Mesothelial cell of epicardium (in vitro differentiated cells): ENCODE measurements at regions not wholly inside any gene's neighbourhood (a gene's known extent, or its start where the extent isn't known, plus 50 kb on each side); places are given as distances from the start of the nearest gene placed in this dataset.

ENCODE experiments used
- DNase-seq, 2 experiments: peaks; one replicate each; pipeline ENCODE4 v3.0.0; 2021; ENCODE audit warnings: low spot score in 2 of 2; ENCODE audit not compliant: unreplicated experiment in 2 of 2
- H3K27ac Mint-ChIP-seq: 2 replicates; pipeline ENCODE4 v1.8.0; 2021; ENCODE audit warnings: mixed read lengths
- H3K27me3 Mint-ChIP-seq: 2 replicates; pipeline ENCODE4 v1.8.0; 2021; ENCODE audit warnings: low read depth, mixed read lengths
- H3K36me3 Mint-ChIP-seq: 2 replicates; pipeline ENCODE4 v1.8.0; 2021; ENCODE audit warnings: mixed read lengths
- H3K4me1 Mint-ChIP-seq: 2 replicates; pipeline ENCODE4 v1.8.0; 2021; ENCODE audit warnings: mixed read lengths
- H3K4me3 Mint-ChIP-seq: 2 replicates; pipeline ENCODE4 v1.8.0; 2021; ENCODE audit warnings: mild to moderate bottlenecking, moderate library complexity, mixed read lengths
- H3K9me3 Mint-ChIP-seq: 2 replicates; pipeline ENCODE4 v1.8.0; 2021; ENCODE audit warnings: mixed read lengths
- CTCF ChIP-seq: fragments of 200-600 bp; sonication (generic); IDR thresholded peaks from one replicate; pipeline ENCODE4 v1.5.0; 2021; ENCODE audit warnings: antibody characterized with exemption; ENCODE audit not compliant: unreplicated experiment

- no peak overlapping the region for H3K27ac Mint-ChIP-seq
- H3K27me3 Mint-ChIP-seq: no peaks in the 10 kb centered on the region
- H3K4me1 Mint-ChIP-seq: peaks cover 18% of the 10 kb centered on the region
- H3K36me3 Mint-ChIP-seq: no peaks in the 10 kb centered on the region
- H3K4me3 Mint-ChIP-seq: no peak overlapping the region
- H3K9me3 Mint-ChIP-seq: no peaks in the 10 kb centered on the region
- DNase-seq: no peak
- TF ChIP-seq CTCF: no peak
Observed at GRCh38 chr13:37383856-37384370, 214.7 kb downstream of the POSTN start.

GRCh38 chr13:37383046-37383445 is 215.5 kb downstream of the POSTN start:
- Mint-ChIP-seq H3K4me3 (no peak overlapping the region), H3K4me1 (peaks cover 18% of the 10 kb centered on the region), H3K9me3 (no peaks in the 10 kb centered on the region), H3K27me3 (no peaks in the 10 kb centered on the region), H3K27ac (peak overlapping the region; percentile 2), H3K36me3 (no peaks in the 10 kb centered on the region)
- DNase-seq: no peak
- no peak for TF ChIP-seq CTCF

GRCh38 chr13:37382146-37382545 is 216.4 kb downstream of the POSTN start:
- Mint-ChIP-seq H3K4me3 (no peak overlapping the region), H3K27ac (no peak overlapping the region), H3K27me3 (no peaks in the 10 kb centered on the region), H3K36me3 (no peaks in the 10 kb centered on the region), H3K4me1 (peaks cover 18% of the 10 kb centered on the region), H3K9me3 (no peaks in the 10 kb centered on the region)
- TF ChIP-seq CTCF: no peak
- no peak for DNase-seq

- H3K4me1 Mint-ChIP-seq: peaks cover 18% of the 10 kb centered on the region
- no peaks in the 10 kb centered on the region for H3K9me3 Mint-ChIP-seq
- H3K36me3 Mint-ChIP-seq: no peaks in the 10 kb centered on the region
- no peak overlapping the region for H3K4me3 Mint-ChIP-seq
- no peak for DNase-seq
- no peak overlapping the region for H3K27ac Mint-ChIP-seq
- no peak for TF ChIP-seq CTCF
- H3K27me3 Mint-ChIP-seq: no peaks in the 10 kb centered on the region
Observed at GRCh38 chr13:37381502-37381901, 217.1 kb downstream of the POSTN start.

GRCh38 chr13:37379841-37380240 is 218.7 kb downstream of the POSTN start:
- H3K4me1 Mint-ChIP-seq: peaks cover 18% of the 10 kb centered on the region
- no peak for DNase-seq

More at GRCh38 chr13:37379841-37380240, 218.7 kb downstream of the POSTN start:
- Mint-ChIP-seq H3K27ac (no peak overlapping the region), H3K9me3 (no peaks in the 10 kb centered on the region), H3K27me3 (no peaks in the 10 kb centered on the region), H3K36me3 (no peaks in the 10 kb centered on the region), H3K4me3 (no peak overlapping the region)
- TF ChIP-seq CTCF: no peak
